ENCODE measurements at regions not wholly inside any gene's neighbourhood (a gene's known extent, or its start where the extent isn't known, plus 50 kb on each side); places are given as distances from the start of the nearest gene placed in this dataset.

DNA sequence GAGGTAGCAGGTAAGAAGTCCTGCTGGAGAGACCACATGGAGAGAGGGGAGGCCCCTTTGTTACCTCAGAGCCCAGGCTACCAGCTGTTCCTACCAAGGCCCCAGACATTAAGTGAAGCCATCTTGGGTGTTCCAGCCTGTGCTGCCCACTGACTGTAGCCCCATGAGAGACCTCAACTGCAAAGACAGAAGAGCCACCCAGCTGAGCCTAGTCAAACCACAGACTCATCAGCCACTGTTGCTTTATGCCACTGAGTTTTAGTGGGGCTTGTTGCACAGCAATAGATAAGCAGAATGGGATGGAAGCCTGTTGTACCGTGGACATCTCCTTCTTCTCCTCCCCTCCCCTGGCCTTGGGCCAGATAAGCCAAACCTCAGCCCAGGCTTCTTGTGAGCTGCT lies 83.9 kb downstream of the ADRA2C start:
- H3K4me3 ChIP-seq (ENCODE audit: low read length): no peak overlapping the region
- H3K4me1 ChIP-seq (ENCODE audit: control insufficient read depth in 2 of 2, insufficient read depth in 2 of 2, low read length in 2 of 2): no peaks in the 10 kb centered on the region
- peaks cover 0 to 5% (median 0%) of the 10 kb centered on the region in 5 donors for H3K36me3 Mint-ChIP-seq
- peaks cover 0 to 23% (median 7%) of the 10 kb centered on the region in 11 donors for H3K9me3 Mint-ChIP-seq
- no peaks in the 10 kb centered on the region for H3K4me1 Mint-ChIP-seq
- POLR2A ChIA-PET: no interaction called here
- H3K27ac Mint-ChIP-seq: no peak overlapping the region
- H3K4me3 Mint-ChIP-seq: no peak overlapping the region
- no peaks in the 10 kb centered on the region for H3K36me3 ChIP-seq (ENCODE audit: control insufficient read depth in 2 of 3, insufficient read depth in 3 of 3, low read length in 3 of 3)
- H3K27ac ChIP-seq (ENCODE audit: low read depth, low read length): no peak overlapping the region
- no peaks in the 10 kb centered on the region for H3K27me3 ChIP-seq (ENCODE audit: control insufficient read depth in 2 of 2, insufficient read depth in 2 of 2, low read length in 2 of 2)
- peaks cover 0 to 29% (median 13%) of the 10 kb centered on the region in 5 donors for H3K27me3 Mint-ChIP-seq
- ATAC-seq (no peak), DNase-seq (no peak)
- intact Hi-C loops (cut with micrococcal nuclease): no loop called here
- CTCF ChIA-PET: no interaction called here
- H3K9me3 ChIP-seq (ENCODE audit: control insufficient read depth in 2 of 3, low read length in 3 of 3): no peaks in the 10 kb centered on the region

DNA sequence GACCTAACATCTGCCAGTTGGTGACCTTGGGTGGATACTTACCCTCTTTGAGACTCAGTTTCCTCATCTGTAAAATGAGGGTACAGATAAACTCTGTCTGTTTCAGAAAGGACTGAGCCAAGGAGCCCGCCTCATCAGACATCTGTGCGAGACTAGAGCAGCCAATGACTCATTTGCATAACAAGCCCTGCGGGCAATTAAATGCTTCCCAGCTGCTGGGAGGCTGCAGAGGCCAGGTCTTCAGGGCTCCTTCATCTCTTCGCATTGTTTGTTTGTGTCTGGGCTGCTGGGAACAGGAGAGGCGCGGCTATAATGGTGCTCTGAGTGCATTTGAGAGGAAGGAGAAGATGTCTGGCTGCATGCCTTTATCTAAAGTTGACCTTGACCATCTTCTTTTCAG lies 85.0 kb downstream of the ADRA2C start:
- H3K9me3 Mint-ChIP-seq: peaks cover 0 to 23% (median 7%) of the 10 kb centered on the region in 11 donors
- POLR2A ChIA-PET: no interaction called here
- peaks cover 0 to 38% (median 19%) of the 10 kb centered on the region in 5 donors for H3K27me3 Mint-ChIP-seq
- H3K27me3 ChIP-seq (ENCODE audit: control insufficient read depth in 2 of 2, insufficient read depth in 2 of 2, low read length in 2 of 2): no peaks in the 10 kb centered on the region
- H3K4me3 Mint-ChIP-seq: no peak overlapping the region
- H3K36me3 ChIP-seq (ENCODE audit: control insufficient read depth in 2 of 3, insufficient read depth in 3 of 3, low read length in 3 of 3): no peaks in the 10 kb centered on the region
- ATAC-seq: no peak
- intact Hi-C loops (cut with micrococcal nuclease): no loop called here
- H3K4me1 ChIP-seq (ENCODE audit: control insufficient read depth in 2 of 2, insufficient read depth in 2 of 2, low read length in 2 of 2): no peaks in the 10 kb centered on the region
- no peak overlapping the region for H3K27ac Mint-ChIP-seq
- peaks cover 0 to 5% (median 0%) of the 10 kb centered on the region in 5 donors for H3K36me3 Mint-ChIP-seq
- CTCF ChIA-PET: no interaction called here
- no peak for DNase-seq
- no peak overlapping the region for H3K27ac ChIP-seq (ENCODE audit: low read depth, low read length)
- no peaks in the 10 kb centered on the region for H3K9me3 ChIP-seq (ENCODE audit: control insufficient read depth in 2 of 3, low read length in 3 of 3)
- no peak overlapping the region for H3K4me3 ChIP-seq (ENCODE audit: low read length)
- H3K4me1 Mint-ChIP-seq: no peaks in the 10 kb centered on the region

DNA sequence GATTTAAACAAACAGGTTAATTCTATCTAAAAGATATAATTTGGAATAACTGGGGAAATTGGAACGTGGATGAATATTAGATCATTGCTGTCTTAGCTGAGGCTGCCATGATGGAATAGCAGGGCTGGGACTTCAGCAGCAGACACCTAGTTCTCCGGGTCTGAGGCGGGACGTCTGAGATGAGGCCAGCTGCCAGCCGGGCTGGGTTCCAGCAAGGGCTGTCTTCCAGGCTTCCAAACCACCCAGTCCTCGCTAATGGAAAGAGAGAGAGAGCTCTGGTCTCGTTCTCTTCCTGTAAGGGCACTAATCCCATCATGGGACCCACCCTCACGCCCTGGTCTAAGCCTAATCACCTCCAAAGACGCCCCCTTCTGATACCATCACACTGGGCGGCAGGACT lies 85.7 kb downstream of the ADRA2C start:
- H3K36me3 ChIP-seq (ENCODE audit: control insufficient read depth in 2 of 3, insufficient read depth in 3 of 3, low read length in 3 of 3): no peaks in the 10 kb centered on the region
- Mint-ChIP-seq H3K4me1 (no peaks in the 10 kb centered on the region), H3K9me3 (peaks cover 0 to 23% (median 7%) of the 10 kb centered on the region in 11 donors), H3K27me3 (peaks cover 0 to 42% (median 19%) of the 10 kb centered on the region in 5 donors), H3K36me3 (peaks cover 0 to 5% (median 0%) of the 10 kb centered on the region in 5 donors), H3K4me3 (no peak overlapping the region), H3K27ac (no peak overlapping the region)
- ATAC-seq: no peak
- no peak overlapping the region for H3K4me3 ChIP-seq (ENCODE audit: low read length)
- no peaks in the 10 kb centered on the region for H3K4me1 ChIP-seq (ENCODE audit: control insufficient read depth in 2 of 2, insufficient read depth in 2 of 2, low read length in 2 of 2)
- no peaks in the 10 kb centered on the region for H3K27me3 ChIP-seq (ENCODE audit: control insufficient read depth in 2 of 2, insufficient read depth in 2 of 2, low read length in 2 of 2)
- POLR2A ChIA-PET: no interaction called here
- no peak overlapping the region for H3K27ac ChIP-seq (ENCODE audit: low read depth, low read length)
- no peak for DNase-seq
- CTCF ChIA-PET: no interaction called here
- no peaks in the 10 kb centered on the region for H3K9me3 ChIP-seq (ENCODE audit: control insufficient read depth in 2 of 3, low read length in 3 of 3)
- intact Hi-C loops (cut with micrococcal nuclease): no loop called here

DNA sequence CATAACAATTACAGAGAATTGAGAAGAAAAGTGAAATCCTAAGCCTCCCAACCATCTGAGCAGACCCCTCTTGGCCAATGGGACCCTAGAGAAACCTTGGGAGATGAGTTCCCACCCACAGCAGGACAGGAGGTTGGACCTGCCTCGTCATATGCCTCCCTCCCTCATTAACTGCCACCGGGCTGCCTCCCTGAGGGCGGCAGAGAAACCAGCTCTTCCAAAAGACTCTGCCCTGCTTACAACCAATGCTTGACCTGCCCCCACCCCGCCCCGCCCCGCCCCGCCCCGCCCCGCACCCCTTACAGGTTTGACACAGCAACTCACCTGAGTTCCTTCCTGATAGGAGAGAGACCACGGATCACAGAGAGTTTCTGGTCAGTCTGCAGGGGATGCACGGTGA lies 86.1 kb downstream of the ADRA2C start:
- DNase-seq (no peak), ATAC-seq (no peak)
- Mint-ChIP-seq H3K4me1 (no peaks in the 10 kb centered on the region), H3K4me3 (no peak overlapping the region), H3K36me3 (peaks cover 0 to 5% (median 0%) of the 10 kb centered on the region in 5 donors), H3K27me3 (peaks cover 0 to 43% (median 19%) of the 10 kb centered on the region in 5 donors), H3K9me3 (peaks cover 0 to 23% (median 7%) of the 10 kb centered on the region in 11 donors), H3K27ac (no peak overlapping the region)
- no peak overlapping the region for H3K27ac ChIP-seq (ENCODE audit: low read depth, low read length)
- POLR2A ChIA-PET: no interaction called here
- no peaks in the 10 kb centered on the region for H3K9me3 ChIP-seq (ENCODE audit: control insufficient read depth in 2 of 3, low read length in 3 of 3)
- H3K4me1 ChIP-seq (ENCODE audit: control insufficient read depth in 2 of 2, insufficient read depth in 2 of 2, low read length in 2 of 2): no peaks in the 10 kb centered on the region
- no peaks in the 10 kb centered on the region for H3K27me3 ChIP-seq (ENCODE audit: control insufficient read depth in 2 of 2, insufficient read depth in 2 of 2, low read length in 2 of 2)
- no peak overlapping the region for H3K4me3 ChIP-seq (ENCODE audit: low read length)
- H3K36me3 ChIP-seq (ENCODE audit: control insufficient read depth in 2 of 3, insufficient read depth in 3 of 3, low read length in 3 of 3): no peaks in the 10 kb centered on the region
- intact Hi-C loops (cut with micrococcal nuclease): no loop called here
- CTCF ChIA-PET: no interaction called here

DNA sequence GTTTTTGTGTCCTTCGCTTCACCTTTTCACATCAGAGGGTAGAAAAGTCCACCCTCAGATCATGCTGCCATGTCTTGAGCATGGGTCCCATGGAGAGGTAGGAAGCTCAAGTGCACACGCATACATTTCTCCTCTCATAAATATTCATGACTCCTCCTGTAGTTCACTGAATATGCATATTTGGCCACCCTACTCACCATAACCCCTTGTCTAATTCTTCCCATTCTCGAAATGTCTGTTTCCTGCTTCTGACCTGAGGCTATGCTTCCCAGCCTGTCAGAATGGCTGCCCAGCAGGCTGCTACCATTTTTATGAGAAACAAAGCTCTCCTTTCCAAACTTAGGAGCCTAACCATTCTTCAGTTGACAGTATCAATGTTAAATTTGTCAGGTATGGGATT lies 86.5 kb downstream of the ADRA2C start:
- Histone ChIP-seq H3K27ac (ENCODE audit: low read depth, low read length) (no peak overlapping the region), H3K36me3 (ENCODE audit: control insufficient read depth in 2 of 3, insufficient read depth in 3 of 3, low read length in 3 of 3) (no peaks in the 10 kb centered on the region), H3K4me1 (ENCODE audit: control insufficient read depth in 2 of 2, insufficient read depth in 2 of 2, low read length in 2 of 2) (no peaks in the 10 kb centered on the region), H3K27me3 (ENCODE audit: control insufficient read depth in 2 of 2, insufficient read depth in 2 of 2, low read length in 2 of 2) (no peaks in the 10 kb centered on the region), H3K4me3 (ENCODE audit: low read length) (no peak overlapping the region), H3K9me3 (ENCODE audit: control insufficient read depth in 2 of 3, low read length in 3 of 3) (no peaks in the 10 kb centered on the region)
- H3K27ac Mint-ChIP-seq: no peak overlapping the region
- peaks cover 0 to 5% (median 0%) of the 10 kb centered on the region in 5 donors for H3K36me3 Mint-ChIP-seq
- H3K27me3 Mint-ChIP-seq: peaks cover 0 to 43% (median 19%) of the 10 kb centered on the region in 5 donors
- DNase-seq (no peak), ATAC-seq (no peak)
- H3K9me3 Mint-ChIP-seq: peaks cover 0 to 23% (median 7%) of the 10 kb centered on the region in 11 donors
- H3K4me3 Mint-ChIP-seq: no peak overlapping the region
- intact Hi-C loops (cut with micrococcal nuclease): no loop called here
- CTCF ChIA-PET: no interaction called here
- no peaks in the 10 kb centered on the region for H3K4me1 Mint-ChIP-seq
- POLR2A ChIA-PET: no interaction called here

DNA sequence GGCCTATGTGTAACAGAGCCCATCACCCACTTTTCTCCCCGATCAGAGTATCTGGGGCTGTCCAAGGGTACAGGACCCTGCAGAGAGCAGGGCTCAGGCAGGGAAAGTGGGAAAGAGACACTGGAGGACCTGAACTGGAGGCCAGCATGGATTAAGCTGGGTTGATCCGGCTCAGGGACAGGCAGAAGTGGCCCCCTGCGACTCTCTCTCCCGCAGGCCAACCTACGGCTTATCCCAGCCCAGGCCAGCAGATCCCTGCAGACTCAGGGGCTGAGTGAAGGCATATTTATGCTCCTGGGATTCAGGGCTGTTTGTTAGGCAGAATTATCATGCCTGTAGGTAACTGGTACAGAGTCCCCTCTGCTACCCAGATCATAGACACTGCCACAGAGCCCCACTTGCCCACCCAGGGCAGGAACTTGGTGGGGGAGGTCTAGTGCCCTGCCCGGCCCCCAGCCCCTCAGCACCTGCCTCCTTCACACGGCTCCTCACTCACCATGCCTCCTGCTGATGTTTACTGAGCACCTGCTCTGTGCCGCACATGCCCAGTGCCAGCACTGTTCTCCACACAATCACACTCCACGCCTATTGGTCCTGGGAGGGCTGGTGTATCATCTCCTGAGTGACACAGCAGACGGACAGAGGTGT lies 87.3 kb downstream of the ADRA2C start:
- peaks cover 0 to 43% (median 19%) of the 10 kb centered on the region in 5 donors for H3K27me3 Mint-ChIP-seq
- no peak for DNase-seq
- no peaks in the 10 kb centered on the region for H3K36me3 ChIP-seq (ENCODE audit: control insufficient read depth in 2 of 3, insufficient read depth in 3 of 3, low read length in 3 of 3)
- no peak overlapping the region for H3K27ac Mint-ChIP-seq
- ChIA-PET CTCF (no interaction called here), POLR2A (no interaction called here)
- H3K4me3 ChIP-seq (ENCODE audit: low read length): no peak overlapping the region
- H3K4me3 Mint-ChIP-seq: no peak overlapping the region
- peaks cover 0 to 23% (median 7%) of the 10 kb centered on the region in 11 donors for H3K9me3 Mint-ChIP-seq
- no peaks in the 10 kb centered on the region for H3K4me1 ChIP-seq (ENCODE audit: control insufficient read depth in 2 of 2, insufficient read depth in 2 of 2, low read length in 2 of 2)
- H3K27me3 ChIP-seq (ENCODE audit: control insufficient read depth in 2 of 2, insufficient read depth in 2 of 2, low read length in 2 of 2): no peaks in the 10 kb centered on the region
- no peaks in the 10 kb centered on the region for H3K9me3 ChIP-seq (ENCODE audit: control insufficient read depth in 2 of 3, low read length in 3 of 3)
- H3K4me1 Mint-ChIP-seq: no peaks in the 10 kb centered on the region
- no peak for ATAC-seq
- intact Hi-C loops (cut with micrococcal nuclease): no loop called here
- no peak overlapping the region for H3K27ac ChIP-seq (ENCODE audit: low read depth, low read length)
- peaks cover 0 to 5% (median 0%) of the 10 kb centered on the region in 5 donors for H3K36me3 Mint-ChIP-seq

DNA sequence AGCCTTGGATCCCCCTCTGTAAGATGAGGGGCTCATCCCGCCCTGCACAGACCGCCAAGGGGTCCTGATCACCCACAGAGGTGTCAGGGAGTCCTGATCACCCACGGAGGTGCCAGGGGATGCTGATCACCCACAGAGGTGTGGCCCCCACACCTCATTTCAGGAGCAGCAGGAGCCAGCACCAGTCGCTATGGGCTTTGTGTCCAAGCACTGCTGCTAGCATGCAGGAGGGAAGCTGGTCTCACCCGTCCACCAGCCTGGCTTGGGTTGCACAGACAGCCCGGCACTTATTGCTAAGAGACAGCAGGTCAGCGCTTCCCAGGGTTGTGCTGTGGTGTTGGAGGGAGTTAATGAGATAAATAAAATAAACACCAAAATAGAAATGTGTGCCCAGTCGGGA lies 88.5 kb downstream of the ADRA2C start:
- no peaks in the 10 kb centered on the region for H3K27me3 ChIP-seq (ENCODE audit: control insufficient read depth in 2 of 2, insufficient read depth in 2 of 2, low read length in 2 of 2)
- ChIA-PET POLR2A (no interaction called here), CTCF (no interaction called here)
- Mint-ChIP-seq H3K4me1 (no peaks in the 10 kb centered on the region), H3K27me3 (peaks cover 0 to 43% (median 18%) of the 10 kb centered on the region in 5 donors), H3K4me3 (no peak overlapping the region), H3K27ac (no peak overlapping the region), H3K9me3 (peaks cover 0 to 17% (median 4%) of the 10 kb centered on the region in 11 donors), H3K36me3 (peaks cover 0 to 5% (median 0%) of the 10 kb centered on the region in 5 donors)
- H3K9me3 ChIP-seq (ENCODE audit: control insufficient read depth in 2 of 3, low read length in 3 of 3): no peaks in the 10 kb centered on the region
- H3K4me3 ChIP-seq (ENCODE audit: low read length): no peak overlapping the region
- DNase-seq (no peak), ATAC-seq (no peak)
- H3K27ac ChIP-seq (ENCODE audit: low read depth, low read length): no peak overlapping the region
- intact Hi-C loops (cut with micrococcal nuclease): no loop called here
- H3K36me3 ChIP-seq (ENCODE audit: control insufficient read depth in 2 of 3, insufficient read depth in 3 of 3, low read length in 3 of 3): no peaks in the 10 kb centered on the region
- H3K4me1 ChIP-seq (ENCODE audit: control insufficient read depth in 2 of 2, insufficient read depth in 2 of 2, low read length in 2 of 2): no peaks in the 10 kb centered on the region

Data from naive thymus-derived CD4-positive, alpha-beta T cell (primary cell).